Activated CD4-positive, alpha-beta T cell treated with anti-CD3 and anti-CD28 coated beads for 1 hour (primary cell): ENCODE measurements at regions not wholly inside any gene's neighbourhood (a gene's known extent, or its start where the extent isn't known, plus 50 kb on each side); places are given as distances from the start of the nearest gene placed in this dataset.
"Not testable (repeated sequence)": the region's sequence is repeated elsewhere in the genome, so short reads cannot be mapped to it uniquely, and the experiment has no call there.

Source experiments
- DNase-seq: peaks from one replicate; pipeline ENCODE4 v3.0.0-alpha.2; 2020

- DNase-seq: no peak
Measured at GRCh38 chr1:70827030-70827429, 220.6 kb downstream of the PTGER3 start.

- no peak for DNase-seq
Measured at GRCh38 chr1:70828177-70828576, 219.4 kb downstream of the PTGER3 start.

GRCh38 chr1:70834365-70834764, 213.3 kb downstream of the PTGER3 start:
- DNase-seq: not testable (repeated sequence)

- no peak for DNase-seq
Measured at GRCh38 chr1:70836456-70836855, 211.2 kb downstream of the PTGER3 start.

- DNase-seq: no peak
Measured at GRCh38 chr1:70840260-70840953, 207.2 kb downstream of the PTGER3 start.

- no peak for DNase-seq
Measured at GRCh38 chr1:70842562-70842961, 205.1 kb downstream of the PTGER3 start.

- DNase-seq: no peak
Measured at GRCh38 chr1:70843452-70843851, 204.2 kb downstream of the PTGER3 start.

- DNase-seq: no peak
Measured at GRCh38 chr1:70847013-70847412, 200.6 kb downstream of the PTGER3 start.

- DNase-seq: no peak
Measured at GRCh38 chr1:70855203-70855602, 192.4 kb downstream of the PTGER3 start.

GRCh38 chr1:70856201-70856600, 191.4 kb downstream of the PTGER3 start:
- no peak for DNase-seq

GRCh38 chr1:70863239-70863638, 184.4 kb downstream of the PTGER3 start:
- DNase-seq: no peak

- no peak for DNase-seq
Measured at GRCh38 chr1:70864302-70864701, 183.3 kb downstream of the PTGER3 start.

- DNase-seq: no peak
Measured at GRCh38 chr1:70866542-70867264, 180.9 kb downstream of the PTGER3 start.

- no peak for DNase-seq
Measured at GRCh38 chr1:70871790-70872189, 175.8 kb downstream of the PTGER3 start.

- no peak for DNase-seq
Measured at GRCh38 chr1:70874063-70874462, 173.6 kb downstream of the PTGER3 start.

- no peak for DNase-seq
Measured at GRCh38 chr1:70874818-70875217, 172.8 kb downstream of the PTGER3 start.

GRCh38 chr1:70877343-70877742, 170.3 kb downstream of the PTGER3 start:
- no peak for DNase-seq

- no peak for DNase-seq
Measured at GRCh38 chr1:70887936-70888335, 159.7 kb downstream of the PTGER3 start.

- no peak for DNase-seq
Measured at GRCh38 chr1:70888722-70889121, 158.9 kb downstream of the PTGER3 start.

GRCh38 chr1:70890408-70890807, 157.2 kb downstream of the PTGER3 start:
- no peak for DNase-seq

- no peak for DNase-seq
Measured at GRCh38 chr1:70891051-70891843, 156.4 kb downstream of the PTGER3 start.

- DNase-seq: no peak
Measured at GRCh38 chr1:70892140-70892539, 155.5 kb downstream of the PTGER3 start.

- no peak for DNase-seq
Measured at GRCh38 chr1:70892930-70893329, 154.7 kb downstream of the PTGER3 start.

- DNase-seq: no peak
Measured at GRCh38 chr1:70893381-70893780, 154.2 kb downstream of the PTGER3 start.
